OCI-LY3 (cell line): ENCODE measurements at regions not wholly inside any gene's neighbourhood (a gene's known extent, or its start where the extent isn't known, plus 50 kb on each side); places are given as distances from the start of the nearest gene placed in this dataset.

ENCODE experiments used
- H2AFZ ChIP-seq: fragments of 200-600, 300-600 bp; shearing (Covaris generic); 2 replicates; pipeline ENCODE4 v1.6.0; 2014; ENCODE audit warnings: antibody characterized with exemption, low read depth, low read length
- H3K27ac ChIP-seq: fragments of 200-600, 300-600 bp; sonication (generic); 2 replicates; pipeline ENCODE4 v1.5.1; 2014; ENCODE audit warnings: mild to moderate bottlenecking, low read length, moderate library complexity, mixed read lengths
- H3K27me3 ChIP-seq: fragments of 200-600, 300-600 bp; sonication (generic); 2 replicates; pipeline ENCODE4 v1.6.1; 2014; ENCODE audit warnings: low read depth, low read length, mixed read lengths
- H3K36me3 ChIP-seq: fragments of 200-600, 300-600 bp; sonication (generic); replicated peaks from 2 replicates; pipeline ENCODE3; 2014; ENCODE audit warnings: low read depth, low read length, mixed read lengths
- H3K4me1 ChIP-seq: fragments of 300-600, 200-600 bp; sonication (generic); 2 replicates; pipeline ENCODE4 v1.6.1; 2014; ENCODE audit warnings: low read length, mixed read lengths
- H3K4me2 ChIP-seq: fragments of 200-600, 300-600 bp; sonication (generic); 2 replicates; pipeline ENCODE4 v1.6.1; 2014; ENCODE audit warnings: low read length, mixed read lengths
- H3K4me3 ChIP-seq: fragments of 300-600, 200-600 bp; sonication (generic); 2 replicates; pipeline ENCODE4 v1.5.1; 2014; ENCODE audit warnings: antibody characterized with exemption, mild to moderate bottlenecking, low read length, moderate library complexity
- H3K79me2 ChIP-seq: fragments of 300-600, 200-600 bp; shearing (Covaris generic); 2 replicates; pipeline ENCODE4 v1.6.1; 2014; ENCODE audit warnings: mild to moderate bottlenecking, low read length, mixed read lengths
- H3K9ac ChIP-seq: fragments of 300-600, 200-600 bp; shearing (Covaris generic); 2 replicates; pipeline ENCODE4 v1.6.0; 2014; ENCODE audit warnings: mild to moderate bottlenecking, low read length, moderate library complexity
- H3K9me3 ChIP-seq: fragments of 200-600, 300-600 bp; shearing (Covaris generic); 2 replicates; pipeline ENCODE4 v1.6.1; 2014; ENCODE audit warnings: low read length, mixed read lengths; ENCODE audit not compliant: insufficient read depth
- H4K20me1 ChIP-seq: fragments of 200-600, 300-600 bp; sonication (generic); 2 replicates; pipeline ENCODE4 v1.6.1; 2016; ENCODE audit warnings: low read length, mixed read lengths; ENCODE audit not compliant: insufficient read depth
- EZH2phosphoT487 ChIP-seq: fragments of 200-600 bp; shearing (Covaris generic); IDR thresholded peaks from 2 replicates; pipeline ENCODE4 v1.6.1; 2018; ENCODE audit warnings: antibody characterized with exemption, mixed run types, low read depth
- TF ChIP-seq, protein P1 (sequence below): fragments of 200-600, 300-600 bp; sonication (generic); IDR thresholded peaks from 2 replicates; pipeline ENCODE4 v1.5.1; 2014; ENCODE audit warnings: antibody characterized with exemption, low read length, low read depth

DNA sequence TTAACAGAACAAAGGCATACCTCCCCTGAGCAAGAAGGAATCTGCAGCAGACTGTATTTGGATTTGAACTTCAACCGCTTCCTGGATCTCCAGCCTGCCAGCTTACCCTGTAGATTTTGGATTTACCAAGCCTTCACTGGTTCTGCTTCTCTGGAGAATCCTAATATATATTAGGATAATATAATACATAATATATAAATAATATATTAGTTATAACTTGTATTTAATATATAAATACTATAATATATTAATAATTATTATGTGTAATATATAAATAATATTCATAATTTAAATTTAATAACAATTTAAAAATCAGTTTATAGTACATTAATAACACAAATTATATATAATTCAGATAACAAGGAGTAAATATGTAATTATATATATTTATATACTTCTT lies 121.4 kb downstream of the COX18 start:
- Histone ChIP-seq H3K9ac (no peak overlapping the region), H3K4me2 (no peak overlapping the region), H3K79me2 (no peaks in the 10 kb centered on the region), H3K27ac (no peak overlapping the region), H3K4me3 (no peak overlapping the region), H4K20me1 (no peaks in the 10 kb centered on the region), H3K27me3 (no peaks in the 10 kb centered on the region), H3K4me1 (no peaks in the 10 kb centered on the region), H3K36me3 (no peaks in the 10 kb centered on the region), H3K9me3 (peaks cover 3% of the 10 kb centered on the region; the same call in 1 of the 2 replicates), H2AFZ (no peak overlapping the region)
- no peak for TF ChIP-seq EZH2phosphoT487

DNA sequence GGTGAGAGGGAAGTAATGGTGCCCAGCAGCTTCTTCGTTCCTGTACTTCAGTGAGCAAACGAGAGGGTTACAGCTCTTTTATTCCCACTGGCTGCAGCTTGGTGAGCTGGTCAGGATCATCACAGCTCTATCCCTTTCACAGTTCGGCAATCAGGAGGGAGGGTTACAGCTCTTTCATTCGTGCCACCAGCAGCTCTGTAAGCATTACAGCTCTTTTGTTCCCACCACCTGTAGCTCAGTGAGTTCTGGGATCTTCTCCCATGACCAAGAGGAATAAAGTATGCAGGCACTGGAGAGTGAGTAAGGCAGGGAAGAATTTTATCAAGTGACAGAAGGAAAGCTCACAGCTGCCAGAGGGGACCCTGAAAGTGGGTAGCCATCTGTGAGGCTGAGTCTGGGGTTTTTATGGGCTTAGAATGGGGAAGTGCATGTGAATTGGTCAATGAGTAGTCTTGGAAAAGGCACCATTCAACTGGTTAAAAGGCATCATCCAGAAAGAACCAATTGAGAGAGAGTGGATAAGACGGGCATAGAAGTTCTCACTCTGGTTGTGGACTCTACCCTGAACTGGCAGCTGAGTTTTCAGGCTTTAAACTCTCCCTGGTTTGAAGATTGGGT lies 123.7 kb downstream of the COX18 start:
- Histone ChIP-seq H3K36me3 (no peaks in the 10 kb centered on the region), H3K4me2 (no peak overlapping the region), H3K9ac (no peak overlapping the region), H3K79me2 (no peaks in the 10 kb centered on the region), H3K27me3 (no peaks in the 10 kb centered on the region), H4K20me1 (no peaks in the 10 kb centered on the region), H3K4me1 (no peaks in the 10 kb centered on the region), H3K4me3 (no peak overlapping the region), H2AFZ (no peak overlapping the region), H3K9me3 (peaks cover 3% of the 10 kb centered on the region; the same call in 1 of the 2 replicates), H3K27ac (no peak overlapping the region)
- TF ChIP-seq EZH2phosphoT487 = no peak
- TF ChIP-seq, protein P1, sequence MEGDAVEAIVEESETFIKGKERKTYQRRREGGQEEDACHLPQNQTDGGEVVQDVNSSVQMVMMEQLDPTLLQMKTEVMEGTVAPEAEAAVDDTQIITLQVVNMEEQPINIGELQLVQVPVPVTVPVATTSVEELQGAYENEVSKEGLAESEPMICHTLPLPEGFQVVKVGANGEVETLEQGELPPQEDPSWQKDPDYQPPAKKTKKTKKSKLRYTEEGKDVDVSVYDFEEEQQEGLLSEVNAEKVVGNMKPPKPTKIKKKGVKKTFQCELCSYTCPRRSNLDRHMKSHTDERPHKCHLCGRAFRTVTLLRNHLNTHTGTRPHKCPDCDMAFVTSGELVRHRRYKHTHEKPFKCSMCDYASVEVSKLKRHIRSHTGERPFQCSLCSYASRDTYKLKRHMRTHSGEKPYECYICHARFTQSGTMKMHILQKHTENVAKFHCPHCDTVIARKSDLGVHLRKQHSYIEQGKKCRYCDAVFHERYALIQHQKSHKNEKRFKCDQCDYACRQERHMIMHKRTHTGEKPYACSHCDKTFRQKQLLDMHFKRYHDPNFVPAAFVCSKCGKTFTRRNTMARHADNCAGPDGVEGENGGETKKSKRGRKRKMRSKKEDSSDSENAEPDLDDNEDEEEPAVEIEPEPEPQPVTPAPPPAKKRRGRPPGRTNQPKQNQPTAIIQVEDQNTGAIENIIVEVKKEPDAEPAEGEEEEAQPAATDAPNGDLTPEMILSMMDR = no peak

DNA sequence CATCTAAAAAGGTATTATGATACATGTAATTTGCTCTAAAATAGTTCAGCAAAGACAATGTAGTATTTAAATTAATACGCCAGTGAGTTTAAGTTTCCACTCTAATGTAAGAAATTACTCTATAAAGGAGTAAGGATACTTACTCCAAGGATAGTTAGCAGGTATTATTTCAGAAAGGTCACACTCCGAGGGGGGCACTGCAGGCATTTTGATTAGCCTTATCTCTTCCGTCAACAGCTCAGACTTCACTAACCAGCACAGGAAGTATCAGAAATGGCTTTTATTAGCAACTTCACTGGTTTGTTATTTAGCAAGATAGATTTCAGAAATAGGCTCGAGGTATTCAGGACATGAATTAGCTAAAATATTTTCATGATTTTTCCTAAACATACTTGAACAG lies 127.0 kb downstream of the COX18 start:
- H3K4me2 ChIP-seq = no peak overlapping the region
- H3K36me3 ChIP-seq = no peaks in the 10 kb centered on the region
- no peaks in the 10 kb centered on the region for H3K4me1 ChIP-seq
- peaks cover 3% of the 10 kb centered on the region; the same call in 1 of the 2 replicates for H3K9me3 ChIP-seq
- no peaks in the 10 kb centered on the region for H4K20me1 ChIP-seq
- no peak overlapping the region for H2AFZ ChIP-seq
- no peak overlapping the region for H3K9ac ChIP-seq
- no peak overlapping the region for H3K27ac ChIP-seq
- TF ChIP-seq, protein P1 = no peak
- TF ChIP-seq EZH2phosphoT487 = no peak
- no peak overlapping the region for H3K4me3 ChIP-seq
- no peaks in the 10 kb centered on the region for H3K79me2 ChIP-seq
- no peaks in the 10 kb centered on the region for H3K27me3 ChIP-seq

DNA sequence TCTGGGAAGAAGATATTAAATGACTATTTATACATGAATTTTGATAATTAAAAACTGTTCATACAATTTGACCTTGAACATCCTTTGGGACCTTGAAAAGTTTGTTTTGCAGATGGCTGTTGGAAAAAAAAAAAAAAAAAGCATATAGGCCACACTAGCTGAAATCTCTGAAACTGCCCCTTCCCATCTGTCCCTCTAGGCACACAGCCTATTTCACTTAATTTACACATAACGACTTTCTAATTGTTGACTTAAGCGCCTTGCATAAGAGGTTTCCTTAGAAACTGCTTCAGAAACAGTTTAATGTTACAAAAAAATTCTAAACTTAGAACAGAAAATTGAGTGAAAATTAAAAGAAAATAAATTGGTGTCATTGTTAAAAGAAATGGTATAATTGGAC lies 131.0 kb downstream of the COX18 start:
- H3K27me3 ChIP-seq = no peaks in the 10 kb centered on the region
- H3K4me3 ChIP-seq = no peak overlapping the region
- H3K4me2 ChIP-seq = no peak overlapping the region
- H3K79me2 ChIP-seq = no peaks in the 10 kb centered on the region
- no peaks in the 10 kb centered on the region for H3K9me3 ChIP-seq
- no peak for TF ChIP-seq EZH2phosphoT487
- TF ChIP-seq, protein P1 = no peak
- no peak overlapping the region for H3K9ac ChIP-seq
- H4K20me1 ChIP-seq = no peaks in the 10 kb centered on the region
- H3K4me1 ChIP-seq = no peaks in the 10 kb centered on the region
- H3K27ac ChIP-seq = no peak overlapping the region
- H2AFZ ChIP-seq = no peak overlapping the region
- no peaks in the 10 kb centered on the region for H3K36me3 ChIP-seq
